Hepatocyte (in vitro differentiated cells): ENCODE measurements at regions not wholly inside any gene's neighbourhood (a gene's known extent, or its start where the extent isn't known, plus 50 kb on each side); places are given as distances from the start of the nearest gene placed in this dataset.

Source experiments
- DNase-seq: peaks from one replicate; pipeline ENCODE4 v3.0.0-alpha.2; 2016; ENCODE audit warnings: low spot score
- H2AFZ ChIP-seq: fragments of 200-600 bp; sonication (generic); 2 replicates; pipeline ENCODE4 v1.6.0; 2016; ENCODE audit warnings: antibody characterized with exemption, mild to moderate bottlenecking
- H3K27ac ChIP-seq: fragments of 200-600 bp; sonication (generic); 2 replicates; pipeline ENCODE4 v1.5.1; 2016; ENCODE audit warnings: mild to moderate bottlenecking
- H3K27me3 ChIP-seq: fragments of 200-600 bp; sonication (generic); 2 replicates; pipeline ENCODE4 v1.6.1; 2016
- H3K36me3 ChIP-seq: fragments of 200-600 bp; sonication (generic); replicated peaks from 2 replicates; pipeline ENCODE4 v1.5.1; 2016; ENCODE audit warnings: low read depth; ENCODE audit not compliant: insufficient read depth
- H3K4me1 ChIP-seq: fragments of 200-600 bp; sonication (generic); 2 replicates; pipeline ENCODE4 v1.5.1; 2016; ENCODE audit warnings: mild to moderate bottlenecking, moderate library complexity; ENCODE audit not compliant: insufficient read depth
- H3K4me2 ChIP-seq: fragments of 200-600 bp; sonication (generic); 2 replicates; pipeline ENCODE4 v1.6.0; 2016
- H3K4me3 ChIP-seq: fragments of 200-600 bp; sonication (generic); 2 replicates; pipeline ENCODE4 v1.5.1; 2016; ENCODE audit warnings: mild to moderate bottlenecking
- H3K79me2 ChIP-seq: fragments of 200-600 bp; sonication (generic); 2 replicates; pipeline ENCODE4 v1.6.0; 2017; ENCODE audit warnings: mild to moderate bottlenecking
- H3K9me2 ChIP-seq: fragments of 200-600 bp; sonication (generic); replicated peaks from 2 replicates; pipeline ENCODE4 v1.6.0; 2017; ENCODE audit warnings: mild to moderate bottlenecking; ENCODE audit not compliant: insufficient read depth
- H3K9me3 ChIP-seq: fragments of 200-600 bp; sonication (generic); 2 replicates; pipeline ENCODE4 v1.5.1; 2016; ENCODE audit warnings: low read depth, mild to moderate bottlenecking
- H4K20me1 ChIP-seq: fragments of 200-600 bp; sonication (generic); 2 replicates; pipeline ENCODE4 v1.6.0; 2016; ENCODE audit warnings: mild to moderate bottlenecking; ENCODE audit not compliant: insufficient read depth, poor library complexity, severe bottlenecking
- EZH2 ChIP-seq: fragments of 200-600 bp; sonication (generic); IDR thresholded peaks from 2 replicates; pipeline ENCODE4 v1.6.1; 2016; ENCODE audit warnings: antibody characterized with exemption, mild to moderate bottlenecking, borderline replicate concordance
- EZH2phosphoT487 ChIP-seq: fragments of 200-600 bp; sonication (generic); IDR thresholded peaks from one replicate; pipeline ENCODE4 v1.6.1; 2018; ENCODE audit warnings: antibody characterized with exemption, mild to moderate bottlenecking, low read depth, moderate library complexity; ENCODE audit not compliant: unreplicated experiment, severe bottlenecking
- WGBS: methylation state at CpG from one replicate; pipeline ENCODE4 v1.1.6; 2016; ENCODE audit warnings: low lambda C conversion rate; ENCODE audit errors: missing lambda C conversion rate; 5-methylcytosine and 5-hydroxymethylcytosine counted together
- TF ChIP-seq, protein P1 (sequence below): fragments of 200-600 bp; sonication (generic); IDR thresholded peaks from 2 replicates; pipeline ENCODE4 v1.5.1; 2016; ENCODE audit warnings: antibody characterized with exemption, mild to moderate bottlenecking; ENCODE audit not compliant: poor library complexity

DNA sequence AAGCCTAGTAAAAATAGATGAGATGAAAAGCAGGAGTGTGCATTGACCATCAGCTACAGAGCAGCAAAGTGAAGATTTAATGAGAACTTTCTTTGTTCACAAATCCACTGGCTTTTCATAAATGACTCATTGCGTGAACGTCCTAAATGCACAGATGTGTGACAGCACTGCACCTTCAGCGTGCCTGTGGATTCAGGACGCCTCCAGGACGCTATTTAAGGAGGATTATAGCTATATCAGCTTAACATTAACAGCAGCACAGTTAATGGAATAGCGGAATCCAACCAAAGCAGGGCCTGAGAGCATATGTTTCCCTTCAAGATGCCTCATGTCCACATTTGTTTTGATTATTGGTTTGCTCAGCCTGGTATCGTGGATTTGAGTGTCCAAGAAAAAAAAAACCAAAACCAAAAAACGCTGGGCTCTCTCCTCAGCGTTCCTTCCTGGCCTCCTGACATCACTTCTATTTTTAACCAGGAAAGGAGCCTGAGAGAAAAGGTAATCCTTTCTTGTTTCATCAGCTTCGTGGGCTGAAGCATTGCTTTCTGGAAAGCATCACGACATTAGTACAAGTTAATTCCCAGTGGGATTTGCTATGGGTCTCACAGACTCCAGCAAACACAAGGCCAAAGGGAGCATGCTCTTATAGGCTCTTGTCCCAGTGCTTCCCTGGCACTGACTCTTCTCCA lies 447.0 kb upstream of the SMIM21 start:
- no peaks in the 10 kb centered on the region for H3K9me2 ChIP-seq
- 38% methylated on average over 11 of the region's 11 CpGs for WGBS
- no peak overlapping the region for H3K4me3 ChIP-seq
- H2AFZ ChIP-seq = no peak overlapping the region
- H3K36me3 ChIP-seq = no peaks in the 10 kb centered on the region
- no peak overlapping the region for H3K4me2 ChIP-seq
- H3K4me1 ChIP-seq = peaks cover 1% of the 10 kb centered on the region
- H3K79me2 ChIP-seq = no peaks in the 10 kb centered on the region
- H3K27me3 ChIP-seq = no peaks in the 10 kb centered on the region
- TF ChIP-seq EZH2 (no peak), EZH2phosphoT487 (no peak)
- TF ChIP-seq, protein P1, sequence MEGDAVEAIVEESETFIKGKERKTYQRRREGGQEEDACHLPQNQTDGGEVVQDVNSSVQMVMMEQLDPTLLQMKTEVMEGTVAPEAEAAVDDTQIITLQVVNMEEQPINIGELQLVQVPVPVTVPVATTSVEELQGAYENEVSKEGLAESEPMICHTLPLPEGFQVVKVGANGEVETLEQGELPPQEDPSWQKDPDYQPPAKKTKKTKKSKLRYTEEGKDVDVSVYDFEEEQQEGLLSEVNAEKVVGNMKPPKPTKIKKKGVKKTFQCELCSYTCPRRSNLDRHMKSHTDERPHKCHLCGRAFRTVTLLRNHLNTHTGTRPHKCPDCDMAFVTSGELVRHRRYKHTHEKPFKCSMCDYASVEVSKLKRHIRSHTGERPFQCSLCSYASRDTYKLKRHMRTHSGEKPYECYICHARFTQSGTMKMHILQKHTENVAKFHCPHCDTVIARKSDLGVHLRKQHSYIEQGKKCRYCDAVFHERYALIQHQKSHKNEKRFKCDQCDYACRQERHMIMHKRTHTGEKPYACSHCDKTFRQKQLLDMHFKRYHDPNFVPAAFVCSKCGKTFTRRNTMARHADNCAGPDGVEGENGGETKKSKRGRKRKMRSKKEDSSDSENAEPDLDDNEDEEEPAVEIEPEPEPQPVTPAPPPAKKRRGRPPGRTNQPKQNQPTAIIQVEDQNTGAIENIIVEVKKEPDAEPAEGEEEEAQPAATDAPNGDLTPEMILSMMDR = no peak
- H3K27ac ChIP-seq = peak overlapping the region; percentile 32
- no peaks in the 10 kb centered on the region for H3K9me3 ChIP-seq
- DNase-seq = peak; percentile 25
- H4K20me1 ChIP-seq = no peaks in the 10 kb centered on the region

DNA sequence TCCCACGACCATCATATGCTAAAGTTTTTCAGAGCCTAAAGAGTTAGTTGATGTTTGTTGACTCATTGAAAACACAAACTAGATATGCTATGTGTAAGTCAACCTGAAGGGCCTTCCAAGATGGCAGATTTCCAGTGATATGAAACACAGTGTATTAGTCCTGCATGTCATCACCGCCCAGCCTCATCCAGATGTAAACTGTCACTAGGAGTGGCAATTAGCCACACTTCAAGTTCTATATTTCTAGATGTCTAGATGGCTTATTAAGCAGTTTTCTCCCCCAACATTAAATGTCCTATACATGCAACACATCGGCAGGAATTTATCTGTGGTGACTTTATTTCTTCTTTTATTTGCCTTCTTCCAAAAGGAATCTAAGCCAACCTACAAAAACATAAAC lies 444.1 kb upstream of the SMIM21 start:
- H2AFZ ChIP-seq = no peak overlapping the region
- no peaks in the 10 kb centered on the region for H3K27me3 ChIP-seq
- no peak overlapping the region for H3K27ac ChIP-seq
- H3K4me2 ChIP-seq = no peak overlapping the region
- no peak for DNase-seq
- no peaks in the 10 kb centered on the region for H3K9me3 ChIP-seq
- H3K79me2 ChIP-seq = no peaks in the 10 kb centered on the region
- no peaks in the 10 kb centered on the region for H3K9me2 ChIP-seq
- peaks cover 3% of the 10 kb centered on the region for H3K4me1 ChIP-seq
- H3K4me3 ChIP-seq = no peak overlapping the region
- no peaks in the 10 kb centered on the region for H3K36me3 ChIP-seq
- TF ChIP-seq, protein P1 = no peak
- TF ChIP-seq EZH2phosphoT487 (no peak), EZH2 (no peak)
- no peaks in the 10 kb centered on the region for H4K20me1 ChIP-seq
- 93% methylated on average over 3 of the region's 3 CpGs for WGBS

GRCh38 chr18:75869162-75869561 lies 441.7 kb upstream of the SMIM21 start:
- H3K4me2 ChIP-seq = no peak overlapping the region

More at GRCh38 chr18:75869162-75869561, 441.7 kb upstream of the SMIM21 start:
- Histone ChIP-seq H3K79me2 (no peaks in the 10 kb centered on the region), H3K9me2 (no peaks in the 10 kb centered on the region), H3K27me3 (no peaks in the 10 kb centered on the region), H3K4me3 (no peak overlapping the region), H3K4me1 (peaks cover 3% of the 10 kb centered on the region), H2AFZ (no peak overlapping the region), H3K36me3 (no peaks in the 10 kb centered on the region), H4K20me1 (no peaks in the 10 kb centered on the region), H3K27ac (peak overlapping the region; percentile 32), H3K9me3 (no peaks in the 10 kb centered on the region)
- 39% methylated on average over 1 of the region's 1 CpG for WGBS
- TF ChIP-seq EZH2 (no peak), EZH2phosphoT487 (no peak)
- TF ChIP-seq, protein P1 = no peak
- peak; percentile 22 for DNase-seq
